ENCODE measurements at regions not wholly inside any gene's neighbourhood (a gene's known extent, or its start where the extent isn't known, plus 50 kb on each side); places are given as distances from the start of the nearest gene placed in this dataset.

DNA sequence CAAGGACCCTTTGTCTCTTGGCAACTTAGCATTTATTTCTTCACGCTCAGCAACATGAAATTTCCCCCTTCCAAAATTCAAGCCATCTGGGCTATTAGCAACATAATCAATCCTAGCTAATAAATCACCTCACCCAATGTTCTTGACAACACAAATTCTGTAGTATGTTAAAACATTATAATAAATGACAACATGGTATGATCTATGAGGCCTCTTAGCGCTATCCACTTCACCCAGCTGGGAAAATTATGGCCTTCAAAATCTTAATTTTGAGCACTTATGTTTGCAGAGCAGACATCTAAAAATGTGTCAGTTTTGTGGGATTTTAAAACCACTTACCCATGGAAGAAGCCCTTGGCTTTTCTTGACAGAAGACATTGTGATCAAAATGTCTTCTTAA, 181.9 kb downstream of the HDGFL1 start:
- no peak for DNase-seq (ENCODE audit: low read depth)
- TF ChIP-seq, protein P1, sequence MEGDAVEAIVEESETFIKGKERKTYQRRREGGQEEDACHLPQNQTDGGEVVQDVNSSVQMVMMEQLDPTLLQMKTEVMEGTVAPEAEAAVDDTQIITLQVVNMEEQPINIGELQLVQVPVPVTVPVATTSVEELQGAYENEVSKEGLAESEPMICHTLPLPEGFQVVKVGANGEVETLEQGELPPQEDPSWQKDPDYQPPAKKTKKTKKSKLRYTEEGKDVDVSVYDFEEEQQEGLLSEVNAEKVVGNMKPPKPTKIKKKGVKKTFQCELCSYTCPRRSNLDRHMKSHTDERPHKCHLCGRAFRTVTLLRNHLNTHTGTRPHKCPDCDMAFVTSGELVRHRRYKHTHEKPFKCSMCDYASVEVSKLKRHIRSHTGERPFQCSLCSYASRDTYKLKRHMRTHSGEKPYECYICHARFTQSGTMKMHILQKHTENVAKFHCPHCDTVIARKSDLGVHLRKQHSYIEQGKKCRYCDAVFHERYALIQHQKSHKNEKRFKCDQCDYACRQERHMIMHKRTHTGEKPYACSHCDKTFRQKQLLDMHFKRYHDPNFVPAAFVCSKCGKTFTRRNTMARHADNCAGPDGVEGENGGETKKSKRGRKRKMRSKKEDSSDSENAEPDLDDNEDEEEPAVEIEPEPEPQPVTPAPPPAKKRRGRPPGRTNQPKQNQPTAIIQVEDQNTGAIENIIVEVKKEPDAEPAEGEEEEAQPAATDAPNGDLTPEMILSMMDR (conservative IDR thresholded peaks at IDR 0.05; ENCODE audit: low read depth, low read length): no peak
- no peak overlapping the region for H3K4me3 ChIP-seq (ENCODE audit: low read depth, low read length)

DNA sequence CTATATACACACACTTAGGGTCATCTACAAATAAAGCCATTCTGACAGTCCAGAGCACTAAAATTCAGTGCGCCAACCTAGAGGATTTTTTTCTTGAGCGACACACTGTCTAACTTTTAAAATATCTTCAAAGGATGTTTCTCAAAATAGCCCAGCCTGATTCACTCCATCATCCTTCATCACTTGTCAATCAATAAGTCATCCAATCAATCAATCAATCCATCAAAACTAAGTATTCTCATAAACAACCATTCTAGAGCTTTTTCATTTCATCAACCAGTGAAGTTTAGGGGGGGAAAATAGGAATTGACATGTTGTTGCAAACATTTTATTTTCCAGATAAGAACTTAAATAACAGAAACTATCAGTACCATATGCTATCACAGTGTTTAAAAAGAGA, 183.2 kb downstream of the HDGFL1 start:
- DNase-seq (ENCODE audit: low read depth): no peak
- no peak overlapping the region for H3K4me3 ChIP-seq (ENCODE audit: low read depth, low read length)
- TF ChIP-seq, protein P1 (conservative IDR thresholded peaks at IDR 0.05; ENCODE audit: low read depth, low read length): no peak

- TF ChIP-seq, protein P1 (conservative IDR thresholded peaks at IDR 0.05; ENCODE audit: low read depth, low read length): no peak
- no peak overlapping the region for H3K4me3 ChIP-seq (ENCODE audit: low read depth, low read length)
- DNase-seq (ENCODE audit: low read depth): no peak
Observed at GRCh38 chr6:22754061-22754460, 184.7 kb downstream of the HDGFL1 start.

GRCh38 chr6:22755605-22756004, 186.2 kb downstream of the HDGFL1 start:
- no peak for DNase-seq (ENCODE audit: low read depth)
- no peak overlapping the region for H3K4me3 ChIP-seq (ENCODE audit: low read depth, low read length)
- TF ChIP-seq, protein P1 (conservative IDR thresholded peaks at IDR 0.05; ENCODE audit: low read depth, low read length): no peak

GRCh38 chr6:22756365-22756764, 187.0 kb downstream of the HDGFL1 start:
- peak; percentile 43 for DNase-seq (ENCODE audit: low read depth)
- H3K4me3 ChIP-seq (ENCODE audit: low read depth, low read length): no peak overlapping the region
- TF ChIP-seq, protein P1 (conservative IDR thresholded peaks at IDR 0.05; ENCODE audit: low read depth, low read length): no peak

- no peak for DNase-seq (ENCODE audit: low read depth)
- TF ChIP-seq, protein P1 (conservative IDR thresholded peaks at IDR 0.05; ENCODE audit: low read depth, low read length): no peak
- H3K4me3 ChIP-seq (ENCODE audit: low read depth, low read length): no peak overlapping the region
Observed at GRCh38 chr6:22764496-22764895, 195.1 kb downstream of the HDGFL1 start.

DNA sequence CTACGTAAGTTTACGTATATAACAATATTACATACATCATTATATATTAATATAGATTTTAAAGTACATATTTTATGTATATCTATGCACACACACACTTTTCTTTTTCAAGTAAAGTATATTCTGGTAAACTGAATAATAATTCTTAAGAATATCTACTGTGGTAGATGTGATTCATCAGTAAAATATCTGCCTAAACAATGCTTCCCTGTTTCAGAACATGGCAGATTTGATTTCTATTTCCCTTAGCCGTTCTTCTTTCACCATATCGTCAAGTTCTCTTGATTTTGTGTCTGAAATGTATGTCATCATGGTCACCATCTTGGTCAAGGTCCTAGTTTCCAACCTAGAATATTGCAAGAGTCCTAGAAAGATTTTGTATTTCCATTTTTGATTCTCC, 195.6 kb downstream of the HDGFL1 start:
- DNase-seq (ENCODE audit: low read depth): no peak
- TF ChIP-seq, protein P1 (conservative IDR thresholded peaks at IDR 0.05; ENCODE audit: low read depth, low read length): no peak
- no peak overlapping the region for H3K4me3 ChIP-seq (ENCODE audit: low read depth, low read length)
